ENCODE measurements at regions not wholly inside any gene's neighbourhood (a gene's known extent, or its start where the extent isn't known, plus 50 kb on each side); places are given as distances from the start of the nearest gene placed in this dataset.

GRCh38 chr1:157247005-157247763 lies 109.0 kb upstream of the ETV3 start:
- Histone ChIP-seq H3K9me3 (ENCODE audit: control insufficient read depth, low read depth, low read length) (no peaks in the 10 kb centered on the region), H3K27me3 (ENCODE audit: control insufficient read depth, insufficient read depth, low read length) (no peaks in the 10 kb centered on the region), H3K4me1 (ENCODE audit: control insufficient read depth, insufficient read depth, low read length) (peaks cover 3% of the 10 kb centered on the region), H3K27ac (ENCODE audit: low read length) (no peak overlapping the region), H3K36me3 (ENCODE audit: control insufficient read depth, insufficient read depth, low read length) (no peaks in the 10 kb centered on the region), H3K4me3 (ENCODE audit: low read length) (no peak overlapping the region)
- WGBS (ENCODE audit: insufficient coverage, low lambda C conversion rate) = no CpG with 5 or more reads among the region's 2 CpGs
- peak in 1 of 2 donors; percentile 46 for DNase-seq

DNA sequence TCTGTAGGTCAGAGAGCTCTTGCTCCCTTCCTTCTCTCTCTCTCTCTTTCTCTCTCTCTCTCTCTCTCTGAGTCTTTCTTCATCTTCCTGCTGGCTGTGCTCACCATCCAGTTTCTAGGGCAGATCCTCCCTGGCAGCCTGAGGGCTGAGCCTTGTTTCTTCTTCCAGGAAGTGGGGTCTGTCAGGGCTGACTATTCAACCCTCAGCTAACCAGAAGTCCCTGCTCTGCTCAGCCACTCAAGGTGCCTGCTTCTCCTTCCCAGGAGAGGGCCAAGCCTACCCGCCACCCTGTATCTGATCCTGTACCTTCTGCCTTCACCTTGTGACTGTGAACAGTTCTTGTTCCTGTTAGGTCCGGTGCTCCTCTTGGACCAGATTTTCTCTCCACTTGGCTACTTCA lies 107.6 kb upstream of the ETV3 start:
- Histone ChIP-seq H3K4me3 (ENCODE audit: low read length) (no peak overlapping the region), H3K36me3 (ENCODE audit: control insufficient read depth, insufficient read depth, low read length) (no peaks in the 10 kb centered on the region), H3K27ac (ENCODE audit: low read length) (no peak overlapping the region), H3K27me3 (ENCODE audit: control insufficient read depth, insufficient read depth, low read length) (no peaks in the 10 kb centered on the region), H3K4me1 (ENCODE audit: control insufficient read depth, insufficient read depth, low read length) (peaks cover 10% of the 10 kb centered on the region), H3K9me3 (ENCODE audit: control insufficient read depth, low read depth, low read length) (no peaks in the 10 kb centered on the region)
- DNase-seq = peak in 1 of 2 donors; percentile 38
- WGBS (ENCODE audit: insufficient coverage, low lambda C conversion rate) = 100% methylated on average over 1 of the region's 2 CpGs

DNA sequence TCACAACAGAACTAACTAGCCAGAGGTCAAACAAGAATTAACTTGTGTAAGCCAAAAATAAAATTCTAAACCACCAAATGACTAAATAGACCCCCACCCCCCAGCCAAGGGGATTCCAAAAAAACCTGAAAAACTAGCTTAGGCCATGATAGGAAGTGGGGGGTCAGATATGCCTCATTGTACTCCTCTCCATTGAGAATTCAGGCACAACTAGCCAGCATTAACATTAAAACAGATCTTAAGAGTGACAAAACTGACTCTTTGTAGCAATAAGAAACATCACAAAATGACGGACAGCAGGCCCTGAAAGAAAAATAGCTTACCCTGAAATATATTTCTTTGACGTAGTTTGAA lies 103.0 kb upstream of the ETV3 start:
- WGBS (ENCODE audit: insufficient coverage, low lambda C conversion rate) = no CpG with 5 or more reads among the region's 2 CpGs
- Histone ChIP-seq H3K27ac (ENCODE audit: low read length) (peak overlapping the region; percentile 69), H3K4me1 (ENCODE audit: control insufficient read depth, insufficient read depth, low read length) (peaks cover 37% of the 10 kb centered on the region), H3K27me3 (ENCODE audit: control insufficient read depth, insufficient read depth, low read length) (no peaks in the 10 kb centered on the region), H3K36me3 (ENCODE audit: control insufficient read depth, insufficient read depth, low read length) (no peaks in the 10 kb centered on the region), H3K4me3 (ENCODE audit: low read length) (no peak overlapping the region), H3K9me3 (ENCODE audit: control insufficient read depth, low read depth, low read length) (no peaks in the 10 kb centered on the region)
- DNase-seq = peak in 1 of 2 donors; percentile 26

DNA sequence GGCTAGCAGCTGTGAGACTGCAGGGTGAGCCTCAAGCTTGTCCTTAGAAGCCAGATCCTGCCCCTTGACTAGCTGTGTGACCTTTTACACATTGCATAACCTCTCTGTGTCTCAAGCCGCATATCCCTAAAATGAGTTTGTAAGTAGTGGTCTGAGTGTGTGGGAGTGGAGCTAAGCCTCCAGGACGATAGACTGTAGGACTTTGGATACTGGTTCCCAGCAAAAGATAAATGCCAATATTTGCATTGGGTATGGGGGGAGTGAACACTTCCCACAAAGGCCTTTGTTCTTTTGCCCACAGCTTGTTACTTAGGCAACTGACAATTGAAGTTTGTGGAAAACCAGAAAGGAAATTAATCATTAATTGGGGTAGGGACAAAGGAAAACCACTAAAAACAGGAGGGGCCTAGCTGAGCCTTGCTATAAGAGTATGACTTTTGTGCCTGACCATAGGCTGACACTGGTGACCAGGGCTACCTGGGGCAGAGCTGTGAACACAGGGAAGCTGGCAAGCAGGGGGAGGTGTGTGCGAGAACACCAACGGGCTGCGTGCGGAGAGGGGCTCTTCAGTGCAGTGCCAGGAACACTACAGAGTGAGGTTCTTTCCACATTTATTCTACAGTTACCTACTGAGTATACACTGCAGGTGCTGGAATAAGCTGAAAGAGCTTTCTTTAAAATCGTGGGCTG lies 102.4 kb upstream of the ETV3 start:
- Histone ChIP-seq H3K9me3 (ENCODE audit: control insufficient read depth, low read depth, low read length) (no peaks in the 10 kb centered on the region), H3K27me3 (ENCODE audit: control insufficient read depth, insufficient read depth, low read length) (no peaks in the 10 kb centered on the region), H3K4me1 (ENCODE audit: control insufficient read depth, insufficient read depth, low read length) (peaks cover 40% of the 10 kb centered on the region), H3K27ac (ENCODE audit: low read length) (peak overlapping the region; percentile 69), H3K4me3 (ENCODE audit: low read length) (no peak overlapping the region), H3K36me3 (ENCODE audit: control insufficient read depth, insufficient read depth, low read length) (no peaks in the 10 kb centered on the region)
- WGBS (ENCODE audit: insufficient coverage, low lambda C conversion rate) = no CpG with 5 or more reads among the region's 7 CpGs
- peak; percentile 78 to 96 for DNase-seq

- no peak for DNase-seq
- Histone ChIP-seq H3K9me3 (ENCODE audit: control insufficient read depth, low read depth, low read length) (no peaks in the 10 kb centered on the region), H3K4me1 (ENCODE audit: control insufficient read depth, insufficient read depth, low read length) (peaks cover 43% of the 10 kb centered on the region), H3K27me3 (ENCODE audit: control insufficient read depth, insufficient read depth, low read length) (no peaks in the 10 kb centered on the region), H3K27ac (ENCODE audit: low read length) (peak overlapping the region; percentile 69), H3K4me3 (ENCODE audit: low read length) (no peak overlapping the region), H3K36me3 (ENCODE audit: control insufficient read depth, insufficient read depth, low read length) (no peaks in the 10 kb centered on the region)
Measured at GRCh38 chr1:157239936-157240335, 101.7 kb upstream of the ETV3 start.

DNA sequence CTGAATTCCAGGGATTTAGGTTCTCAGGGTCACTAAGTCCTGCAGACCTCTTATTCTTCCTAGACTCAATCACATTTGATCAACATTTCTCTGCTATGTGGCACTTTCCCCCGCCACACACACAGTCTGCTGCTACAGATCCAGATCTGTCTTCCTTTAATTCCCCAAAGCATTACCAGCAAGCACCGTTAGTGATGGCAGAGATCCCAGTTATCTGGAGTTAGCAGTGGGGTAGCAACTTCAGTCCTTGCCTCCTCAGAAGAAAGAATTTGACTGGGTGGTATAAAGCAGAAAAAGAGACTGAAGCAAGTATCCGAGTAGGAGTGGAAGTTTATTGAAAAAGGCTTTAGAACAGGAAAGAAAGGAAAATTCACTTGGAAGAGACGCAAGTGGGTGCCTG lies 100.4 kb upstream of the ETV3 start:
- DNase-seq = no peak
- H3K4me3 ChIP-seq (ENCODE audit: low read length) = no peak overlapping the region
- WGBS (ENCODE audit: insufficient coverage, low lambda C conversion rate) = 83% methylated on average over 1 of the region's 4 CpGs
- peaks cover 48% of the 10 kb centered on the region for H3K4me1 ChIP-seq (ENCODE audit: control insufficient read depth, insufficient read depth, low read length)
- H3K27ac ChIP-seq (ENCODE audit: low read length) = no peak overlapping the region
- H3K27me3 ChIP-seq (ENCODE audit: control insufficient read depth, insufficient read depth, low read length) = no peaks in the 10 kb centered on the region
- H3K9me3 ChIP-seq (ENCODE audit: control insufficient read depth, low read depth, low read length) = no peaks in the 10 kb centered on the region
- no peaks in the 10 kb centered on the region for H3K36me3 ChIP-seq (ENCODE audit: control insufficient read depth, insufficient read depth, low read length)

GRCh38 chr1:157237981-157238380 lies 99.8 kb upstream of the ETV3 start:
- Histone ChIP-seq H3K27me3 (ENCODE audit: control insufficient read depth, insufficient read depth, low read length) (no peaks in the 10 kb centered on the region), H3K4me3 (ENCODE audit: low read length) (no peak overlapping the region), H3K36me3 (ENCODE audit: control insufficient read depth, insufficient read depth, low read length) (no peaks in the 10 kb centered on the region), H3K9me3 (ENCODE audit: control insufficient read depth, low read depth, low read length) (no peaks in the 10 kb centered on the region), H3K4me1 (ENCODE audit: control insufficient read depth, insufficient read depth, low read length) (peaks cover 54% of the 10 kb centered on the region), H3K27ac (ENCODE audit: low read length) (no peak overlapping the region)
- no CpG with 5 or more reads among the region's 3 CpGs for WGBS (ENCODE audit: insufficient coverage, low lambda C conversion rate)
- peak in 1 of 2 donors; percentile 68 for DNase-seq

DNA sequence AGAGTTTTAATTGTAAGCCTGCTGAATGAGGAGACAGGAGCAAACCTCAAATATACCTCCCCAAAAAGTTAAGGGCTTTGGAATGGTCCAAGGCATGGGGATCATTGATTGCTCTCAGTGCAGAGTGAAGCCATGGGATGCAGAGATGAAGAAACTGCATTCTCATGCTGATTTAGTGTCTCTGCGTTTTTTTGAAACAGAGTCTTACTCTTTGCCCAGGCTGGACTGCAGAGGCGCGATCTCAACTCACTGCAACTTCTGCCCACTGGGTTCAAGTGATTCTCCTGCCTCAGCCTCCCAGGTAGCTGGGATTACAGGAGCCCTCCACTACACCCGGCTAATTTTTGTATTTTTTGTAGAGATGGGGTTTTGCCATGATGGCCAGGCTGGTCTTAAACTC lies 99.3 kb upstream of the ETV3 start:
- Histone ChIP-seq H3K27ac (ENCODE audit: low read length) (no peak overlapping the region), H3K36me3 (ENCODE audit: control insufficient read depth, insufficient read depth, low read length) (no peaks in the 10 kb centered on the region), H3K4me3 (ENCODE audit: low read length) (no peak overlapping the region), H3K27me3 (ENCODE audit: control insufficient read depth, insufficient read depth, low read length) (no peaks in the 10 kb centered on the region), H3K4me1 (ENCODE audit: control insufficient read depth, insufficient read depth, low read length) (peaks cover 58% of the 10 kb centered on the region), H3K9me3 (ENCODE audit: control insufficient read depth, low read depth, low read length) (no peaks in the 10 kb centered on the region)
- no CpG with 5 or more reads among the region's 4 CpGs for WGBS (ENCODE audit: insufficient coverage, low lambda C conversion rate)
- no peak for DNase-seq

DNA sequence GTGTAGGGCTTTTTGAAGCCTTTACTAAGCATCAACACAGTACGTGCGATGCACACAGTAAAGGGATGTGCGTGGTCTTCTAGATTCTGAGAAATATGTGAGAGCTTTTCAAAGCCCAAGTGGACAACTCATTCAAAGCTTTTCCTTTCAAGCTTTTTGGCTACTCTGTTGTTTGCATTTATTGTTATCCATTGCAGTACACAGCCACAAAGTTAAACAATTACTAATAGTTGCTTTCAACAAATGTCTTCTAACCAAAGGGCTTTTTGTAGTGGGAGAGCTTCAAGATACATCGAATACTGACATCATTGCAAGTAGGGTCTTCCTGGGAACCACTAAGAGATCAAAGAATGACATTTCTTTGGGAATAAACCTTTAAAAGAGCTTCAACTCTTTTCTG lies 97.9 kb upstream of the ETV3 start:
- H3K27ac ChIP-seq (ENCODE audit: low read length) = no peak overlapping the region
- H3K4me1 ChIP-seq (ENCODE audit: control insufficient read depth, insufficient read depth, low read length) = peaks cover 64% of the 10 kb centered on the region
- H3K4me3 ChIP-seq (ENCODE audit: low read length) = no peak overlapping the region
- no peak for DNase-seq
- no CpG with 5 or more reads among the region's 4 CpGs for WGBS (ENCODE audit: insufficient coverage, low lambda C conversion rate)
- no peaks in the 10 kb centered on the region for H3K9me3 ChIP-seq (ENCODE audit: control insufficient read depth, low read depth, low read length)
- no peaks in the 10 kb centered on the region for H3K27me3 ChIP-seq (ENCODE audit: control insufficient read depth, insufficient read depth, low read length)
- no peaks in the 10 kb centered on the region for H3K36me3 ChIP-seq (ENCODE audit: control insufficient read depth, insufficient read depth, low read length)

DNA sequence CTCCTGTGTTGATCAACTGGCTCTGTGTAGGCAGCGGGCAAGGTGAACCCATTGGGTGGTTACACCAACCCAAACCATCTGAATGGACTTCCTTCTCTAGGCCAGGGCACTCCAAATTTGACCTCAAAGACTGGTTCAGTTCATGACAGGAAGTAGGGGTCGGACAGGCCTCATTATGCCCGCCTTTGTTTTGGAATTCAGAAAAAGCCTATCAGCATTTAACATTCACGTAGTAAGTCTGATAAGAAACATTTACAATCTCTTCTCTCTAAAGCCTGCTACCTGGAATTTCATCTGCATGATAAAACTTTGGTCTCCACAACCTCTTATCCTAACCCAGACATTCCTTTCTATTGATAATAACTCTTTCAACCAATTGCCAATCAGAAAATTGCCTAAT lies 97.1 kb upstream of the ETV3 start:
- Histone ChIP-seq H3K9me3 (ENCODE audit: control insufficient read depth, low read depth, low read length) (no peaks in the 10 kb centered on the region), H3K36me3 (ENCODE audit: control insufficient read depth, insufficient read depth, low read length) (no peaks in the 10 kb centered on the region), H3K27me3 (ENCODE audit: control insufficient read depth, insufficient read depth, low read length) (no peaks in the 10 kb centered on the region), H3K27ac (ENCODE audit: low read length) (peak overlapping the region; percentile 34), H3K4me1 (ENCODE audit: control insufficient read depth, insufficient read depth, low read length) (peaks cover 65% of the 10 kb centered on the region), H3K4me3 (ENCODE audit: low read length) (no peak overlapping the region)
- WGBS (ENCODE audit: insufficient coverage, low lambda C conversion rate) = no CpG with 5 or more reads among the region's 4 CpGs
- DNase-seq = no peak
